Central memory CD4-positive, alpha-beta T cell (primary cell): ENCODE measurements at regions not wholly inside any gene's neighbourhood (a gene's known extent, or its start where the extent isn't known, plus 50 kb on each side); places are given as distances from the start of the nearest gene placed in this dataset.

ENCODE experiments used
- DNase-seq: peaks from one replicate; pipeline ENCODE4 v3.0.0; 2022

- no peak for DNase-seq
Observed at GRCh38 chr16:86121374-86122010, 222.5 kb downstream of the IRF8 start.

GRCh38 chr16:86122681-86123342 lies 223.8 kb downstream of the IRF8 start:
- DNase-seq, result no peak

- DNase-seq, result no peak
Observed at GRCh38 chr16:86124321-86124720, 225.4 kb downstream of the IRF8 start.

DNA sequence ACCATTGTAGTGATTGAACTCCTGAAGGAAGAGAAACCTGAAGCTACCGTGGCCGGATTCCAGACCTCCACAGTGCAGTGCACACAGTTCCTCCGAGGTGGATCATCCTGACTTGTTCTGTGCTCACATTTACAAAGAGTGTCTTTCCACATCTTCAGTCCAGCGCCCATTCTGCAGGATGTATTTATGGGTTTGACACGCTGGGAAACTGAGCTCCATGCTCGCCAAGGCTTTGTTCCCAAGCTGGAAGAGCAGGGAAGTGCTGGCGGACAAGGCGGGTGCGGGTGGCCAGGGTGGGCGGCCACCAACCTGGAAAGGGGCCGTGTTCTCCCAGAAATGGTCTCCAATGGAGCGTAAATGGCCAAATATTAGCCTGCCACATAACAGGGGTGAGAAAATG lies 227.9 kb downstream of the IRF8 start:
- no peak for DNase-seq

- no peak for DNase-seq
Observed at GRCh38 chr16:86127366-86127765, 228.4 kb downstream of the IRF8 start.

DNA sequence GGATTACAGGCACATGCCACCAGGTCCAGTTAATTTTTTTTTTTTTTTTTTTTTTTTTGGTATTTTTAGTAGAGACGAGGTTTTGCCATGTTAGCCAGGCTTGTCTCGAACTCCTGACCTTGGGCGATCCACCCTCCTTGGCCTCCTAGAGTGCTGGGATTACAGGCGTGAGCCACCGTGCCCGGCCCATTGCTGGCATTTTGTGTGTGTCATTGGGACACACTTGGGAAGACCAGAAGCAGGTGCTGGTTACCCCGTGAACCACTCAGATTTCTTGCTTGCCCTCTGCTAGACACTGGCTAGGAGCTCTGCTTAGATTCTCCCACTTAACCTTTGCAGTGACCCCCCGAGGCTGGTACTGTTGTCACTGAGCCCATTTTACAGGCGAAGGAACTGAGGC lies 229.3 kb downstream of the IRF8 start:
- DNase-seq, result no peak

DNA sequence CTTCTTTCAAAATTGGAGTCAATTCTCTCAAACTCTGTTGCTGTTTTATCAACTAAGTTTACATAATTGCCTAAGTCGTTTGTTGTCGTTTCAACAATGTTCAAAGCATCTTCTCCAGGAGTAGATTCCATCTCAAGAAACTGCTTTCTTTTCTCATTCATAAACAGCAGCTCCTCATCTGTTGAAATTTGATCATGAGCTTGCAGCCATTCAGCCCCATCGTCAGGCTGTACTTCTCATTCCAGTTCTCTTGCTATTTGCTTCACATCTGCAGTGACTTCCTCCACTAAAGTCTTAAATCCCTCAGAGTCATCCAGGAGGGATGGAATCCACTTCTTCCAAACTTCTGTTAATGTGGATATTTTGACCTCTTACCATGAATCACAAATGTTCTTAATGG lies 230.6 kb downstream of the IRF8 start:
- no peak for DNase-seq

DNA sequence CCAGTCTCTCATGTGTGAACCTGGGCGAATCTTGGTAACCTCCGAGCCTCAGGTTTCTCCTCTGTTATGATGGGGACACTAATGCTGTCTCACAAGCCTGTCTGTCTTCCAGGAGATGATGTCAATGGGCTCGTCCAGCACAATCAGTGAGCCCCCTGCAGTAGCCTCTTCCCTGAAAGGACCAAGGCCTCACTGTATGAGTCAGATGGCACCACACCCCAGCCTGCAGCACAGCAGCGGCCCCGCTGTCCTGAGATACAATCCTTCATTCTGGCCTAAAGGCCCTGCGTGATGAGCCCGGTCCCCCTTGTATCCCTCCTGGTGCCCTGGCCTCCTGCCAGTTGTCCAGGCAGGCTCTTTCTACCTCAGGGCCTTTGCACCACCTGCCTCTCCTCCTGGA lies 234.4 kb downstream of the IRF8 start:
- DNase-seq, result no peak

GRCh38 chr16:86133847-86134375 lies 234.9 kb downstream of the IRF8 start:
- no peak for DNase-seq

GRCh38 chr16:86134802-86135461 lies 236.0 kb downstream of the IRF8 start:
- no peak for DNase-seq

DNA sequence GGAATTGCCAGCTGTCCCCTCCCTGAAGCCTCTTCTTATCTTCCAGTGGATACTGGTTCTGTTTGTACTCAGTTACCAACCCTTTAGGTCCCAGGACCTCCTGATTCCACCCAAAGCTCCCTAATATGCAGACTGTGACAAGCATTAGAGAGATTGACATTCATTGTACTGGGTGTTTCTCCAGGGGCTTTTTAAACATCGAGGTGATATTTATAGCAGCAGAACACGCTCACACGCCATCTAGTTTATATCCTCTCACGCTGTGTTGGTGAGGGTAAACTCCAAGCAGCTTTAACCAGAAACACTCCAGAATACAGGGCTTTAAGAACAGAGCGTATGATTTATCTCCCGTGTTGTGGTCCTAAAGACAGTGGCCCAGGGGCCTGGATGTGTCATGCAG lies 238.4 kb downstream of the IRF8 start:
- DNase-seq, result no peak

- DNase-seq, result no peak
Observed at GRCh38 chr16:86138121-86139085, 239.4 kb downstream of the IRF8 start.

DNA sequence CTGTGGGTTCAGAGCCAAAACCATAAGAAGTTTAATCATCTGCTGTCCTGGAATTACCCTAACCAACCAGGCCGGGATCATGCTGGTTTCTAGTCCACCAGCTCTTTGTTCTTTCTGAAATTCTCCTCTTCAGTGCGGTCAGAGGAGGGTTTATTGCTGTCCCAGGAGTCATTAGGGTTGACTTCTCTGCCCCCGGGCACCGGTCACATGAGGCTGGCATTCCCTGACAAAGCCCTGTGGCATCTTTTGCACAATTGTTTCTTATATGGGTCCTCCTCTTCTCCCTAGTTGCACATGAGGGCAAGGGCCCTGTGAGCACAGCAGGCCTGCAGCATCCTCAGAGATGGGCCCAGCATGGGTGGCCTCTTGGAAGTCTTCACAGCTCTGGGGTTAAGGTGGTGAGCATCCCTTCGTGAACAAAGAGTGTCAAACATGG lies 243.9 kb downstream of the IRF8 start:
- DNase-seq, result no peak

DNA sequence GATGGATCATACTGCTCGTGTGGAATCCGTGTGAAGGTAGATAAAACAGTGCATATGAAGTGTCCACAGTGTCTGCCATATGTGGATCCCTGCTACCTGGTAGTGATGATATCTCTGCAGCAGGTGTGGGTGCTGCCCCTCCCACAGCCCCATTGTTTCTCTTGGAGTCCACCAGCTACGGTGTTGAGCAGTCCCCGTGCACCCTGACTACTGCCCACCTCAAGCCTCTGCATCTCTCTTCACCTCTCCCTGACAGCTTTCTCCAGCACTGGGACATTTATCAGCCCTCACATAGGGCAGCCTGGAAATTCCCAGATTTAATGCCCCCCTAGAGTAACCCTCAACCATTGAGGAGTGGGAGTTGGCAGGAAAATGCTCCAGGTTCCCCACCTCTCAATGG lies 244.7 kb downstream of the IRF8 start:
- DNase-seq, result no peak

DNA sequence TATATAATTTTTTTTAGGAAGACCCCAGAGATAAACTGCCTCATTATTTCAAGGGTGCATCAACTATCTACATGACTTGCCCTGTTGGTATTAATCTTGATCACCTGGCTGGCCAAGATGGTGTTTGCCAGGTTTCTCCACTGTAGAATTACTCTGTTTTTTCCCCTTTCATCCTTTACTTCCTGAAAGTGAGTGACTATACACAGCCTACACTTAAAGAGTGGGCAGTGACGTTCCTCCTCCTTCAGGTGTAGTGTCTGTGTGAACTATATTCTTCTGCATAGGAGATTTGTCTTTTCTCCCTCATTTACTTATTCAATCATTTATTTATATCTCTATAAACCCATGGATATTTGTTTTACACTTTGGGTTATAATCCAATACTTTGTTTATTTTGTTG lies 246.7 kb downstream of the IRF8 start:
- no peak for DNase-seq

GRCh38 chr16:86150641-86151238 lies 251.8 kb downstream of the IRF8 start:
- no peak for DNase-seq

- no peak for DNase-seq
Observed at GRCh38 chr16:86151239-86151851, 252.4 kb downstream of the IRF8 start.

- DNase-seq, result no peak
Observed at GRCh38 chr16:86156155-86156554, 257.2 kb downstream of the IRF8 start.

DNA sequence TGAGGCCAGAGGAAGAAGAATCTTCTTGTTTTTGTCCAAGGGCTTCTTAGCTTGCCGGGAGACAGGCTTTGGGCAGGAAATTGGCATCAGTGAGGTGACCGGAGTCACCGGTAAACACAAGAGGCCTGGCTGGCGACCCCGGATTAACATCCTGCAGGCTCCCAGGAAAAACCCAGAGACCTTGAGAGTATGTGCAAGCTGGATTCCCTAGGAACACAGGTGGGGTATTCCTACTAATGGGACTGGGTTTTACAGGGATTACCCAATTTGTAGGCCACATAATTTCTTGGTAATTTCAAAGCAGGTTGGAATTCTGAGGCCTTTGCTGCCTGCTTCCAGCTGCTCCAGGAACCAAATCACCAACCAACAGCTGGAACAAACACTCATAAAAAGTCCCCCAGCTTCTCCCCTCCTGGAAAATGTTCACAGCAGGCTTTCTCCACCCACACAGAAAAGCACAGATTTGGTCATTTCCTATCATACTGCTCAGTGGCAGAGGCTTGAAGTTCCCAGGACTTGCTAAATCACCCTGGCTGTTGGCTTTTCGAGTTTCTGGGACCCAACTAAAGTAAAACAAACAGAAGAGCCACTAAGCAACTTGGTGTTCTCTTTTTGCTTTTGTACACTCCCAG lies 258.8 kb downstream of the IRF8 start:
- no peak for DNase-seq

GRCh38 chr16:86158688-86159360 lies 259.9 kb downstream of the IRF8 start:
- DNase-seq, result no peak

GRCh38 chr16:86165479-86165878 lies 266.5 kb downstream of the IRF8 start:
- DNase-seq, result no peak
